ENCODE measurements at regions not wholly inside any gene's neighbourhood (a gene's known extent, or its start where the extent isn't known, plus 50 kb on each side); places are given as distances from the start of the nearest gene placed in this dataset.

GRCh38 chr6:18674346-18674745 is 287.2 kb downstream of the RNF144B start:
- DNase-seq (ENCODE audit: low spot score): no peak

DNA sequence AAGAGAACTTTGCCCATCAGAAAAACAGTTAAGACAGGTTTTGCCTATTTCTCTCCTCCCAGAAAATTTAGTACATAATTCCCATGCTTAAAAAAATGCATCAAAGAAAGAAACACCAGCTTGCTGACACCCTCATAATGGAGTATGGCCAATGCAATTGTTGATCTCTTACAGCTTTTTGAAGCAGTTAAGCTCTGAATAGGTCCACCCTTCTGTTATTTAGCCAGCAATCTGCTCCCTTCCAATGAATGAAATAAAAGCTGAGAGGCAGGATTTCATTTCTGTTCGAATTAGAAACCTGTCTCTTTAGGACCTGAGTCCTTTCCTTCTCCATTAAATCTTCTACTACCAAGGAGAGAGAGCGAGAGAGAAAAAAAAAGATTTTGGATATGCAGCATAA is 288.7 kb downstream of the RNF144B start:
- no peak for DNase-seq (ENCODE audit: low spot score)

DNA sequence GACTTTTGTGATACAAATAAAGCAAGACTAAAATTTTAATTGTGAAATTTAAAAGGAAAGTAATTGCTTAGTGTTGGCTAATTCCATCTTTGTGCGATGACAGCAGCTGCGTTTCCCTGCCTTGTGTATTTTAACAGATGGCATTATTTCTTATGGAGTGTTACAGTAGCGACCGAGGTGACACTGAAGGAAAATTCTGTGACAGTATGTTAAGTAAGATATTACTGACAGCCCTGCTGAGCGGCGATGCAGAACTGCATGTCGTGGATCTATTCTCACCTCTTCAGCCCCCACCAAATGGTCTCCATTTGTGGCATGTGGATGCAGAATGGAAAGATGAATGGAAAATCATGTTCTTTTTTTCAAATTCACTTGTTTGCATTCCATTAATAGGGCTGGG is 289.4 kb downstream of the RNF144B start:
- DNase-seq (ENCODE audit: low spot score): no peak

GRCh38 chr6:18680842-18681241 is 293.7 kb downstream of the RNF144B start:
- DNase-seq (ENCODE audit: low spot score): no peak

DNA sequence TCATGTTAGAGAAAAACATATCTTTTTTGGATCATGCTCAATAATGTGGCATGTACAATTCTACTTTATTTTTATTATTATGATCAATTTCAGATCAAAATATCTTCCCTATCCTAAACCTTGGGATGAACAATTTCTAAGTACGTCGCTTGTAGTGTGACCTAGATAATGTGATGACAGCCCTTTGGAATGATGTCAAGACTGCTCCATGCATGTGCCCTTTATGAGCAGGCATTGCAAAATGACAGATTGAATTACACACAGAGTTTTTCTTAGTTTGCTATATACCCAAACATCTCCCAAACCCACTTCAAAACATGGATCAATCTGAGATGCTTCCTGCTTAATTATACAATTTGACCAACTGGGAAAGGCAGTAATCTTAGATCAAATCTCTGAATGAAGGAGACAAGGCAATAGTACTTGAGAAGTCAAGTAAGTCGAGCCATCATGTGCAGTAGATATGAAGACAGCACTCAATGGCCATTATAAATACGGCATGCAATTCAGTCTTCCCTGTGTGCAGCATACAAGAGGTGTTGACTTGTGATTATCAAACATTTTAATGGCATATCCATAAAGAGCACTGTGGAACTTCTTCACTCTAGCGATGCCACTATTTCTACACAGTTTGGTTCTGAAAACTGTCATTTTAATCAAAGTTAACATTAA is 294.8 kb downstream of the RNF144B start:
- DNase-seq (ENCODE audit: low spot score): no peak

DNA sequence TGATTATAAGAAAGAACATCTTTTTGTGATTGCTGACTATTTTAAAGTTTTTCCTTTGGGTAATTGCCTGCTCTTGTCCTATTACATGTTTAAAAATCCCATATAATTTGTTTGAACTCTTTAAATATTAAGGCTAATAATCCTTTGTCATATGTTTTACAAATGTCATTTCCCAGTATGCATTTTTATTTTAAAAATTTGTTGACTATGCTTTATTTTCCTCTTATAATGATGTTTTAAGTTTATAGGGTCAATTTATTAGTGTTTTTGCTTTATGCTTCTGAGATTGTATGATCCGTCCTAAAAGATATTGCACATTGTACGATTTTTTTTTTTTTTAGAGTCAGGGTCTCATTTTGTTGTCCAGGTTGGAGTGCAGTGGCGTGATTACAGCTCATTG is 297.2 kb downstream of the RNF144B start:
- no peak for DNase-seq (ENCODE audit: low spot score)

- DNase-seq (ENCODE audit: low spot score): no peak
Measured at GRCh38 chr6:18692929-18693685, 306.0 kb downstream of the RNF144B start.

DNA sequence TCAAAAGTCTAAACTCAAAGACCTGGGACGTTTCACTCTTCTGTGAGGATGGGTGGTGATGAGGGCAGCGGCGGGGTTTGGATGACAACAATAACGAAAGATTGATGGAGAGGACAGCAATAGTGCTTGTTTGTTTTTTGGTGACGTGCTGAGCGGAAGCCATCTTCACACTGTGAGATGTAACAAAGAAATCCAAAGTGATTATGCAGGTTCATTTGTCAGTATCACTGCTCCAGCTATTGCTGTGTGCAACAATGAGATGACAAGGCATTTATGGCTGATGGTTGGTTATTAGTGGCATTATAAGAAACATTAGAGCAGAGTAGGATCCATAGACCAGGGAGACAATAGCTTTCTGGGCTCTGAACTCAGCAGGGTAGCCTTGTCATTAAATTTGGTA is 306.7 kb downstream of the RNF144B start:
- DNase-seq (ENCODE audit: low spot score): no peak

GRCh38 chr6:18703546-18703945 is 316.4 kb downstream of the RNF144B start:
- DNase-seq (ENCODE audit: low spot score): no peak

GRCh38 chr6:18707714-18708439 is 320.7 kb downstream of the RNF144B start:
- DNase-seq (ENCODE audit: low spot score): no peak

GRCh38 chr6:18712595-18712994 is 325.4 kb downstream of the RNF144B start:
- no peak for DNase-seq (ENCODE audit: low spot score)

- no peak for DNase-seq (ENCODE audit: low spot score)
Measured at GRCh38 chr6:18720075-18720474, 332.9 kb downstream of the RNF144B start.

- DNase-seq (ENCODE audit: low spot score): no peak
Measured at GRCh38 chr6:18724056-18724455, 336.9 kb downstream of the RNF144B start.

GRCh38 chr6:18725449-18725848 is 338.3 kb downstream of the RNF144B start:
- no peak for DNase-seq (ENCODE audit: low spot score)

- DNase-seq (ENCODE audit: low spot score): no peak
Measured at GRCh38 chr6:18733921-18734550, 346.9 kb downstream of the RNF144B start.

DNA sequence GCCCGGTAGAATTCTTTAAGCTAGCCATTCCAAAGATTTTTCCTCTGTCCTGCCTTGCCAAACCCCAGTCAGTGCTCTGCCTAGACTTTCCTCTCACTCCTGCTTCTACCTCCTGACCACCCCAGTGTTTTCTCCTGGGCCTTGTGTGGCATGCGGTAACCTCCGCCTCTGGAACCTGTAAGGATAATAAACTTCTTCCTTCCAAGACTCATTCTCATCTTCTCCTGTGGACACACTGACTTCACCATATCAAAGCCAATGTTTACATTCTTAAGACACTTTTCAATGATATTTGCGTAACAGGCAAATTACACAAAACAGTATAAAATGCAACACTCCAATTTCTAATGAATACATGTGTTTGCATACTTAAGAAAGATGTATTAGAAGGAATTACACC is 354.6 kb downstream of the RNF144B start:
- DNase-seq (ENCODE audit: low spot score): no peak

DNA sequence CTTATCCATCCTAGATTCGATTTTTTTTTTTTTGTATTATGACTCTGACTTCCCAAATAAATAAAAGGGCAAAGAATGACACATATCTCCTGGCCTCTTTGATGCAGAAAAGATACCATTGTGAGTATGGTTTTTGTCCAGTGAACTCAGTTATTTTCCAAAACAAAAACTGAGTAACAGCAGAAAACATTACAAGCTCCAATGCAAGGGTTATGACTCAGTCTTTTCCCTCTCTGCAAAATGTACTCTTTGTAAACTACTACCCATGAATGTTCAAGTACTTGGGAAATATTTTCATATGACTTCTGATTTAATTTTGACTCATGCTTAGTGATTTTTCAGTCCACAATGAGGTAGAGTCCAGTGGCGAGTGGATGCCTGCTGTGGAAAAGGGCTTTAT is 355.3 kb downstream of the RNF144B start:
- DNase-seq (ENCODE audit: low spot score): no peak

- no peak for DNase-seq (ENCODE audit: low spot score)
Measured at GRCh38 chr6:18746727-18747126, 359.6 kb downstream of the RNF144B start.

DNA sequence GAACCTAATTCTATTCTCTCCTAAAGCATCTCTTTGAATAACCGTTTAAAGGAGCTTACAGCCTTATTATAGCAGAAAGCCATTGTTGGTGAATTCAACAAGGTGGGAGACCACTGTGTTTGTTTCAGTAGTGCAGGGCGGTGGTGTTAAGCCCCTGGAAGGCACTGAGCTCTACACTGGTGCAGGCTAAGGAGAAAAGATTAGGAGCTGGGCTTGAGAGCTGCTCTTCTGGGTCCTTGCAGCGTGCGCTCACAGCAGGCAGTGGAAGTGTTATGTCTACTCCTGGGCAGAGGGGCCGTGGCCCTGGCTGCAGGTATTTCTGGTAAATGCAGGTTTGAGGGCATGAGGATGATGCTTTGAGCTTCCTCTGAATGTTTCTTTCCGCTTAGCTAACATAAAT is 361.2 kb downstream of the RNF144B start:
- DNase-seq (ENCODE audit: low spot score): no peak

DNA sequence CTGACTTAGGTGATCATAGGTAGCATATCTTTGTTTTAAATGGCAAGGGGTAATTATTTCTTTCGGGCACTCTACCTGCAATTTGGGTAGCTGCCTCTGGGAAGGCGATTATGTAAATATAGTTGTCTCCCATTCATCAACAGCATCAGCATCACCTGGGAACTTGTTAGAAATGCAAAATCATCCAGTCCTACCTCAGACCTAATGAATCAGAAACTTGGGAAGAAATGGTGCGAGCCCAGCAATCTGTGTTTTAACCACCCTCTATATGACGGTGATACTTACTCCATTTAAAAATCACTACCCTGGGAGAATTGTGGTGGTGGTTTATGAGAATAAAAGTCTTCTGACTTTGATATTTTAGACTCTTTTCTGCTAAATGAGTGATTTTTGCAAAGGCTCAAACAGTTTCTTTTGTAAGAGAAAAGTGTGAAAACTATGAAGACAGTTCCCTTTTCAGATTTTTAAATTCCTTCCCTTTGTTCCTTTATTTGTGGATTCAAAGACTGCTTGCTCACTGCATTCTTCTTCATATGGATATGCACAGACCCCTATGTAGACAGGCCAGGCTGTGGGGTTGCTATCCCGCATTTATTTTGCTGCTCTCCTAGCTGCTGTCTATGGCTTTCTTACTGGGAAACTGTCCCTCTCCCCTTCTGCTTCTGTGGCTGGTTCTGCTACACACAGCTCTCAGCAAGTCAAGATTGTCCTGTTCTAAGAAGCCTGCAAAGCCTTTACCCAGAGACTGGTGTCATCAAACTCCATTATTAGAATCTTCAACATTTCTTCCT is 365.3 kb downstream of the RNF144B start:
- DNase-seq (ENCODE audit: low spot score): no peak

DNA sequence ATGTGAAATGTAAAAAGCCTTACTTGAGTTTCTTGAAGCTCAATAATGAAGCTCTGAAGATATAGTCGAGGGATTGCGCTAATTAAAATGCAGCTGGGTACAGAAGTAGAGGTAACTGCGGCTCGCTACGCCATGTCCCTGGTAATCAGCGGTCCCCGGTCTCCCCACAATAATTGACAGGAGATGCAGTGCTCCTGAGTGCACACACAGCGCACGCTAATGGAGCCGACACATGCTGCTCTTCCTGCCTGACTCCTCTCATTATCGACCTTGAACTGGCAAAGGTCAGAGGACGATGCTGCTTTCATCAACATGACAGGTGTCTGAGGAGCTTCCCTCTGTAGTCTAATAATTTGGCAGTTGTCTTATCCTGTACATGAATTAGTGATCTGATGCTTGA is 365.9 kb downstream of the RNF144B start:
- no peak for DNase-seq (ENCODE audit: low spot score)

- no peak for DNase-seq (ENCODE audit: low spot score)
Measured at GRCh38 chr6:18763086-18763485, 375.9 kb downstream of the RNF144B start.

Measured in kidney capillary endothelial cell (primary cell).